Islet precursor cell (in vitro differentiated cells): ENCODE measurements at regions not wholly inside any gene's neighbourhood (a gene's known extent, or its start where the extent isn't known, plus 50 kb on each side); places are given as distances from the start of the nearest gene placed in this dataset.

Experiments used
- DNase-seq: peaks from one replicate; pipeline ENCODE4 v3.0.0-alpha.2; 2018

- DNase-seq = no peak
Observed at GRCh38 chr21:38660333-38661196, 145.2 kb upstream of the ETS2 start.

GRCh38 chr21:38661197-38661871, 144.4 kb upstream of the ETS2 start:
- DNase-seq = no peak

- DNase-seq = no peak
Observed at GRCh38 chr21:38661889-38662568, 143.7 kb upstream of the ETS2 start.

GRCh38 chr21:38663282-38663681, 142.4 kb upstream of the ETS2 start:
- no peak for DNase-seq

GRCh38 chr21:38664315-38664714, 141.4 kb upstream of the ETS2 start:
- DNase-seq = no peak

GRCh38 chr21:38664841-38665240, 140.9 kb upstream of the ETS2 start:
- no peak for DNase-seq

- DNase-seq = no peak
Observed at GRCh38 chr21:38667291-38667870, 138.3 kb upstream of the ETS2 start.

GRCh38 chr21:38668067-38668466, 137.7 kb upstream of the ETS2 start:
- no peak for DNase-seq

GRCh38 chr21:38668541-38668940, 137.2 kb upstream of the ETS2 start:
- no peak for DNase-seq

- DNase-seq = no peak
Observed at GRCh38 chr21:38669186-38669585, 136.5 kb upstream of the ETS2 start.

GRCh38 chr21:38670861-38671260, 134.9 kb upstream of the ETS2 start:
- DNase-seq = no peak

- no peak for DNase-seq
Observed at GRCh38 chr21:38671773-38672172, 134.0 kb upstream of the ETS2 start.

- DNase-seq = no peak
Observed at GRCh38 chr21:38675182-38675824, 130.4 kb upstream of the ETS2 start.

GRCh38 chr21:38678827-38679226, 126.9 kb upstream of the ETS2 start:
- DNase-seq = no peak

GRCh38 chr21:38679534-38679933, 126.2 kb upstream of the ETS2 start:
- no peak for DNase-seq

GRCh38 chr21:38680401-38680800, 125.3 kb upstream of the ETS2 start:
- DNase-seq = no peak

GRCh38 chr21:38683222-38683621, 122.5 kb upstream of the ETS2 start:
- no peak for DNase-seq

GRCh38 chr21:38688068-38688467, 117.7 kb upstream of the ETS2 start:
- DNase-seq = no peak

GRCh38 chr21:38691631-38692030, 114.1 kb upstream of the ETS2 start:
- DNase-seq = no peak

GRCh38 chr21:38696579-38696978, 109.2 kb upstream of the ETS2 start:
- no peak for DNase-seq

- DNase-seq = no peak
Observed at GRCh38 chr21:38699048-38699447, 106.7 kb upstream of the ETS2 start.

GRCh38 chr21:38702196-38702595, 103.5 kb upstream of the ETS2 start:
- DNase-seq = no peak

- DNase-seq = no peak
Observed at GRCh38 chr21:38709876-38710275, 95.9 kb upstream of the ETS2 start.
